CD14-positive monocyte (primary cell): ENCODE measurements at regions not wholly inside any gene's neighbourhood (a gene's known extent, or its start where the extent isn't known, plus 50 kb on each side); places are given as distances from the start of the nearest gene placed in this dataset.

Experiments used
- DNase-seq, 3 donors: peaks; one replicate each; pipeline ENCODE4 v3.0.0-alpha.2; 2011 to 2022
- H2AFZ ChIP-seq: 2 replicates; pipeline ENCODE4 v1.6.0; 2012; ENCODE audit warnings: mild to moderate bottlenecking, low read depth, low read length, inconsistent platforms; ENCODE audit not compliant: insufficient read depth, poor library complexity, severe bottlenecking
- H3K27ac ChIP-seq, 2 donors: 1 replicate in 1 of 2; 2 replicates in 1 of 2; pipeline ENCODE4 v1.5.1; 2012 to 2013; ENCODE audit warnings: low read length in 2 of 2, control low read depth in 1 of 2, inconsistent platforms in 1 of 2, low read depth in 1 of 2, mild to moderate bottlenecking in 1 of 2
- H3K27me3 ChIP-seq, 2 donors: one replicate each; pipeline versions ENCODE4 v1.6.0 to v1.6.1; 2011 to 2013; ENCODE audit warnings: low read length in 2 of 2; ENCODE audit not compliant: control insufficient read depth in 2 of 2, insufficient read depth in 2 of 2
- H3K36me3 ChIP-seq, 2 donors: replicated peaks in 1 of 2; 1 replicate in 1 of 2; 2 replicates in 1 of 2; pipeline versions ENCODE4 v1.5.1 to v1.6.1; 2012 to 2013; ENCODE audit warnings: low read length in 2 of 2, control low read depth in 1 of 2, inconsistent platforms in 1 of 2, mild to moderate bottlenecking in 1 of 2; ENCODE audit not compliant: insufficient read depth in 2 of 2, control insufficient read depth in 1 of 2
- H3K4me1 ChIP-seq, 2 donors: 1 replicate in 1 of 2; 2 replicates in 1 of 2; pipeline versions ENCODE4 v1.5.1 to v1.6.1; 2012 to 2013; ENCODE audit warnings: low read length in 2 of 2, control low read depth in 1 of 2, inconsistent platforms in 1 of 2, mild to moderate bottlenecking in 1 of 2, moderate library complexity in 1 of 2; ENCODE audit not compliant: insufficient read depth in 2 of 2, control insufficient read depth in 1 of 2
- H3K4me2 ChIP-seq: replicated peaks from 2 replicates; pipeline ENCODE3; 2012; ENCODE audit warnings: low read length, moderate library complexity, mild to moderate bottlenecking; ENCODE audit not compliant: poor library complexity, severe bottlenecking; ENCODE audit errors: extremely low read depth
- H3K4me3 ChIP-seq, 3 experiments: fragments of 200-600 bp in 1 of 3; sonication (generic) in 1 of 3; replicated peaks in 1 of 3; 1 replicate in 2 of 3; 2 replicates in 1 of 3; pipeline ENCODE4 v1.5.1; 2011 to 2013; ENCODE audit warnings: low read length in 3 of 3, mild to moderate bottlenecking in 3 of 3, control low read depth in 2 of 3, low read depth in 2 of 3, inconsistent platforms in 1 of 3, moderate library complexity in 1 of 3
- H3K79me2 ChIP-seq: 2 replicates; pipeline ENCODE4 v1.6.0; 2012; ENCODE audit warnings: mild to moderate bottlenecking, control low read depth, inconsistent platforms, low read length, moderate library complexity; ENCODE audit not compliant: insufficient read depth
- H3K9ac ChIP-seq: 2 replicates; pipeline ENCODE4 v1.6.0; 2017; ENCODE audit warnings: low read length, mild to moderate bottlenecking; ENCODE audit not compliant: insufficient read depth, poor library complexity, severe bottlenecking
- H3K9me3 ChIP-seq, 2 donors: replicated peaks in 1 of 2; 1 replicate in 1 of 2; 2 replicates in 1 of 2; pipeline versions ENCODE4 v1.5.1 to v1.6.1; 2012 to 2013; ENCODE audit warnings: low read length in 2 of 2, control low read depth in 1 of 2; ENCODE audit not compliant: control insufficient read depth in 1 of 2, insufficient read depth in 1 of 2
- H4K20me1 ChIP-seq: 2 replicates; pipeline ENCODE4 v1.6.0; 2012; ENCODE audit warnings: mild to moderate bottlenecking, low read length, control low read depth, moderate library complexity; ENCODE audit not compliant: insufficient read depth
- H3K27ac Mint-ChIP-seq, 7 donors: one replicate each; pipeline ENCODE4 v1.8.0; 2020; ENCODE audit warnings: mild to moderate bottlenecking in 7 of 7, mixed read lengths in 7 of 7, moderate library complexity in 6 of 7, inconsistent platforms in 2 of 7
- H3K27me3 Mint-ChIP-seq, 3 donors: one replicate each; pipeline ENCODE4 v1.8.0; 2021 to 2022; ENCODE audit warnings: low read depth in 3 of 3, mild to moderate bottlenecking in 3 of 3, mixed read lengths in 3 of 3, moderate library complexity in 3 of 3, inconsistent platforms in 1 of 3
- H3K36me3 Mint-ChIP-seq, 2 donors: one replicate each; pipeline ENCODE4 v1.8.0; 2020; ENCODE audit warnings: mixed read lengths in 2 of 2, inconsistent platforms in 1 of 2, mild to moderate bottlenecking in 1 of 2
- H3K4me1 Mint-ChIP-seq: one replicate; pipeline ENCODE4 v1.8.0; 2020; ENCODE audit warnings: mild to moderate bottlenecking, mixed read lengths
- H3K4me3 Mint-ChIP-seq, 2 donors: one replicate each; pipeline ENCODE4 v1.8.0; 2020; ENCODE audit warnings: mild to moderate bottlenecking in 2 of 2, mixed read lengths in 2 of 2, moderate library complexity in 1 of 2
- H3K9me3 Mint-ChIP-seq, 7 donors: one replicate each; pipeline ENCODE4 v1.8.0; 2020 to 2022; ENCODE audit warnings: mixed read lengths in 7 of 7, mild to moderate bottlenecking in 6 of 7, moderate library complexity in 6 of 7, inconsistent platforms in 2 of 7
- WGBS: methylation state at CpG from one replicate; pipeline ENCODE4 v1.1.5; 2013; ENCODE audit warnings: missing lambda C conversion rate; ENCODE audit not compliant: insufficient coverage; 5-methylcytosine and 5-hydroxymethylcytosine counted together
- intact Hi-C, 2 donors: fragments of 100-400 bp; cut with micrococcal nuclease; formaldehyde crosslinking; loops; one replicate each; pipeline versions ENCODE4 v1.15.0 to v1.15.1; 2023
- TF ChIP-seq, protein P1 (sequence below): fragments of 200-600 bp; IDR thresholded peaks from one replicate; pipeline ENCODE4 v1.8.0; 2022; ENCODE audit warnings: antibody characterized with exemption, mild to moderate bottlenecking

GRCh38 chr12:38157274-38157932 is 159.2 kb upstream of the ALG10B start:
- 95% methylated on average over 38 of the region's 39 CpGs for WGBS
- H3K4me3 Mint-ChIP-seq: no peak overlapping the region
- TF ChIP-seq, protein P1, sequence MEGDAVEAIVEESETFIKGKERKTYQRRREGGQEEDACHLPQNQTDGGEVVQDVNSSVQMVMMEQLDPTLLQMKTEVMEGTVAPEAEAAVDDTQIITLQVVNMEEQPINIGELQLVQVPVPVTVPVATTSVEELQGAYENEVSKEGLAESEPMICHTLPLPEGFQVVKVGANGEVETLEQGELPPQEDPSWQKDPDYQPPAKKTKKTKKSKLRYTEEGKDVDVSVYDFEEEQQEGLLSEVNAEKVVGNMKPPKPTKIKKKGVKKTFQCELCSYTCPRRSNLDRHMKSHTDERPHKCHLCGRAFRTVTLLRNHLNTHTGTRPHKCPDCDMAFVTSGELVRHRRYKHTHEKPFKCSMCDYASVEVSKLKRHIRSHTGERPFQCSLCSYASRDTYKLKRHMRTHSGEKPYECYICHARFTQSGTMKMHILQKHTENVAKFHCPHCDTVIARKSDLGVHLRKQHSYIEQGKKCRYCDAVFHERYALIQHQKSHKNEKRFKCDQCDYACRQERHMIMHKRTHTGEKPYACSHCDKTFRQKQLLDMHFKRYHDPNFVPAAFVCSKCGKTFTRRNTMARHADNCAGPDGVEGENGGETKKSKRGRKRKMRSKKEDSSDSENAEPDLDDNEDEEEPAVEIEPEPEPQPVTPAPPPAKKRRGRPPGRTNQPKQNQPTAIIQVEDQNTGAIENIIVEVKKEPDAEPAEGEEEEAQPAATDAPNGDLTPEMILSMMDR: no peak
- peaks cover 0 to 4% (median 2%) of the 10 kb centered on the region in 3 donors for H3K27me3 Mint-ChIP-seq
- H3K27ac ChIP-seq: no peak overlapping the region
- H3K27me3 ChIP-seq: no peaks in the 10 kb centered on the region
- H3K79me2 ChIP-seq: no peaks in the 10 kb centered on the region
- H3K4me3 ChIP-seq: no peak overlapping the region
- H4K20me1 ChIP-seq: no peaks in the 10 kb centered on the region
- no peak overlapping the region for H2AFZ ChIP-seq
- no peaks in the 10 kb centered on the region for H3K4me1 Mint-ChIP-seq
- no peak overlapping the region for H3K4me2 ChIP-seq
- no peak overlapping the region for H3K27ac Mint-ChIP-seq
- H3K36me3 Mint-ChIP-seq: no peaks in the 10 kb centered on the region
- no peak for DNase-seq
- no peaks in the 10 kb centered on the region for H3K4me1 ChIP-seq
- H3K9ac ChIP-seq: no peak overlapping the region
- no peaks in the 10 kb centered on the region for H3K36me3 ChIP-seq
- peaks cover 94 to 100% of the 10 kb centered on the region in 2 donors for H3K9me3 ChIP-seq
- H3K9me3 Mint-ChIP-seq: peaks cover 76 to 95% (median 86%) of the 10 kb centered on the region in 7 donors
- intact Hi-C loops: no loop called here

- no peak for DNase-seq
- WGBS: 94% methylated on average over 28 of the region's 28 CpGs
- H3K9ac ChIP-seq: no peak overlapping the region
- Mint-ChIP-seq H3K9me3 (peaks cover 79 to 95% (median 88%) of the 10 kb centered on the region in 7 donors), H3K27me3 (peaks cover 0 to 4% (median 2%) of the 10 kb centered on the region in 3 donors), H3K27ac (no peak overlapping the region), H3K36me3 (no peaks in the 10 kb centered on the region), H3K4me1 (no peaks in the 10 kb centered on the region), H3K4me3 (no peak overlapping the region)
- no peak overlapping the region for H3K4me2 ChIP-seq
- TF ChIP-seq, protein P1: no peak
- no peak overlapping the region for H3K27ac ChIP-seq
- no peaks in the 10 kb centered on the region for H3K36me3 ChIP-seq
- no peaks in the 10 kb centered on the region for H3K27me3 ChIP-seq
- no peak overlapping the region for H3K4me3 ChIP-seq
- no peaks in the 10 kb centered on the region for H3K4me1 ChIP-seq
- peaks cover 92 to 100% of the 10 kb centered on the region in 2 donors for H3K9me3 ChIP-seq
- no peak overlapping the region for H2AFZ ChIP-seq
- no peaks in the 10 kb centered on the region for H4K20me1 ChIP-seq
- intact Hi-C loops: no loop called here
- no peaks in the 10 kb centered on the region for H3K79me2 ChIP-seq
Observed at GRCh38 chr12:38157933-38158401, 158.6 kb upstream of the ALG10B start.
